ENCODE measurements at regions not wholly inside any gene's neighbourhood (a gene's known extent, or its start where the extent isn't known, plus 50 kb on each side); places are given as distances from the start of the nearest gene placed in this dataset.
A peak's percentile ranks its signal among the peaks of the same experiment; 100 is the strongest.
"Not testable (repeated sequence)": the region's sequence is repeated elsewhere in the genome, so short reads cannot be mapped to it uniquely, and the experiment has no call there.

DNA sequence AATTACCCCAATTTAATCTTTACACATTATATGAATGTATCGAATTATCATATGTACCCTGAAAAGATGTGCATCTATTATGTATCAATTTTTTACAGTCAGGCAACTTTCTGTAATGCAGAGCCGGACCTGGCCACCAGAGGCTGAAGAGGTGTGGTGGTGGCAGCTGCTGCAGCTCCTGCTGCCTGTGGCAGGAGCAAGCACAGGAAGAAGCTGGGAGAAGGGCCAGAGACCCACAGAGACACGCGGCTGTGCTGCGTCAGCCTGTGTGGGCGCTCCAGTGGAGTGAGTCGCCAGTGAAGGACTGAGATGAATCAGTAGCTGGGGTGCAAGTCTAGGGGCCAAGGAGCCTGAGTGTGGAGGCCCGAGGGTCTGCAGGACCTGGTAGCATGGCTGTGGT, 74.3 kb upstream of the COG2 start:
- Histone ChIP-seq H3K9me3 (ENCODE audit: control insufficient read depth in 1 of 2, insufficient read depth in 1 of 2, low read depth in 1 of 2, low read length in 2 of 2) (no peaks in the 10 kb centered on the region), H3K9me2 (ENCODE audit: insufficient read depth) (no peaks in the 10 kb centered on the region), H3K4me3 (replicated peaks in 1 of 2; ENCODE audit: low read depth in 1 of 2, low read length in 2 of 2) (no peak overlapping the region), H3K9ac (ENCODE audit: low read length) (no peak overlapping the region), H3K27ac (ENCODE audit: low read depth, low read length) (no peak overlapping the region), H2AFZ (ENCODE audit: low read depth, low read length, poor library complexity, severe bottlenecking) (no peak overlapping the region), H3K36me3 (ENCODE audit: control insufficient read depth in 1 of 2, insufficient read depth in 2 of 2, low read length in 2 of 2) (no peaks in the 10 kb centered on the region), H4K20me1 (ENCODE audit: insufficient read depth) (no peaks in the 10 kb centered on the region), H3K4me1 (ENCODE audit: control insufficient read depth in 1 of 2, insufficient read depth in 2 of 2, low read length in 2 of 2) (peaks cover 0 to 7% of the 10 kb centered on the region in 2 experiments; a peak in 1 of 4 replicates), H3K27me3 (ENCODE audit: insufficient read depth, low read length) (peaks cover 28% of the 10 kb centered on the region), H3K4me2 (ENCODE audit: low read length) (peak overlapping the region; percentile 49), H3K79me2 (ENCODE audit: insufficient read depth, low read length) (no peaks in the 10 kb centered on the region)
- intact Hi-C loops (cut with micrococcal nuclease) = no loop called here
- DNase-seq (ENCODE audit: low read depth, low spot score) (peak; percentile 13), ATAC-seq (peak; percentile 98)
- ChIA-PET POLR2A (no interaction called here), RAD21 (ENCODE audit: low non-redundant PET in 1 of 2, low total read pairs in 2 of 2, uncharacterized antibody in 2 of 2, unreplicated experiment in 2 of 2) (no interaction called here), CTCF (interaction anchor here (0.7 kb wide), 1 partner anchor 27 kb away, joined by 3 read pairs; no protein-coding TSS in a partner anchor)
- no peak for TF ChIP-seq EZH2phosphoT487 (IDR thresholded peaks at IDR 0.05; ENCODE audit: borderline replicate concordance)
- TF ChIP-seq RAD21 (IDR thresholded peaks at IDR 0.05; ENCODE audit: low read depth) = peak; percentile 35
- TF ChIP-seq, protein P1, sequence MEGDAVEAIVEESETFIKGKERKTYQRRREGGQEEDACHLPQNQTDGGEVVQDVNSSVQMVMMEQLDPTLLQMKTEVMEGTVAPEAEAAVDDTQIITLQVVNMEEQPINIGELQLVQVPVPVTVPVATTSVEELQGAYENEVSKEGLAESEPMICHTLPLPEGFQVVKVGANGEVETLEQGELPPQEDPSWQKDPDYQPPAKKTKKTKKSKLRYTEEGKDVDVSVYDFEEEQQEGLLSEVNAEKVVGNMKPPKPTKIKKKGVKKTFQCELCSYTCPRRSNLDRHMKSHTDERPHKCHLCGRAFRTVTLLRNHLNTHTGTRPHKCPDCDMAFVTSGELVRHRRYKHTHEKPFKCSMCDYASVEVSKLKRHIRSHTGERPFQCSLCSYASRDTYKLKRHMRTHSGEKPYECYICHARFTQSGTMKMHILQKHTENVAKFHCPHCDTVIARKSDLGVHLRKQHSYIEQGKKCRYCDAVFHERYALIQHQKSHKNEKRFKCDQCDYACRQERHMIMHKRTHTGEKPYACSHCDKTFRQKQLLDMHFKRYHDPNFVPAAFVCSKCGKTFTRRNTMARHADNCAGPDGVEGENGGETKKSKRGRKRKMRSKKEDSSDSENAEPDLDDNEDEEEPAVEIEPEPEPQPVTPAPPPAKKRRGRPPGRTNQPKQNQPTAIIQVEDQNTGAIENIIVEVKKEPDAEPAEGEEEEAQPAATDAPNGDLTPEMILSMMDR (IDR thresholded peaks at IDR 0.05 in 2 of 3, conservative IDR thresholded peaks at IDR 0.05 in 1 of 3; ENCODE audit: borderline replicate concordance in 1 of 3, insufficient read depth in 1 of 3, low read depth in 2 of 3, low read length in 2 of 3) = peak; percentile 14 to 64 (median 61); a peak in 4 of 6 replicates
- TF ChIP-seq EZH2 (IDR thresholded peaks at IDR 0.05) = no peak
- BruUV-seq (replicated peaks) = no TSS peak

DNA sequence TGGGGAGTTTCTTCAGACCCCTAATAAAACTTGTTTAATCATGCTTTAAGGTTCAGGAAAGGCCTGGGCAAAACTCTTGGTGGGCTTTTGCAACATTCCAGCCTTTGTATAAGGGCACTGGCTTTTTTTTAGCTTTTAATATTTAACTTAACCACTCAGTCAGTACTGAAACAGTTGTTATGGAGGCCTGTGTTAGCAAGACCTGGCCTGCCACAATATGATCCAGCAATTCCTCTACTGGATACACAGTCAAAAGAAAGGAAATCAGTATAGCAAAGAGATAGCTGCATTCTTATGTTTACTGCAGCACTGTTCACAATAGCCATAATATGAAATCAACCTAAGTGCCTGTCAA, 75.1 kb upstream of the COG2 start:
- Histone ChIP-seq H3K27ac (ENCODE audit: low read depth, low read length) (no peak overlapping the region), H3K9me3 (ENCODE audit: control insufficient read depth in 1 of 2, insufficient read depth in 1 of 2, low read depth in 1 of 2, low read length in 2 of 2) (no peaks in the 10 kb centered on the region), H3K36me3 (ENCODE audit: control insufficient read depth in 1 of 2, insufficient read depth in 2 of 2, low read length in 2 of 2) (no peaks in the 10 kb centered on the region), H3K4me2 (ENCODE audit: low read length) (no peak overlapping the region), H3K9ac (ENCODE audit: low read length) (no peak overlapping the region), H3K4me3 (replicated peaks in 1 of 2; ENCODE audit: low read depth in 1 of 2, low read length in 2 of 2) (no peak overlapping the region), H3K4me1 (ENCODE audit: control insufficient read depth in 1 of 2, insufficient read depth in 2 of 2, low read length in 2 of 2) (peaks cover 0 to 7% of the 10 kb centered on the region in 2 experiments; a peak in 1 of 4 replicates), H3K9me2 (ENCODE audit: insufficient read depth) (no peaks in the 10 kb centered on the region), H2AFZ (ENCODE audit: low read depth, low read length, poor library complexity, severe bottlenecking) (no peak overlapping the region), H3K79me2 (ENCODE audit: insufficient read depth, low read length) (no peaks in the 10 kb centered on the region), H4K20me1 (ENCODE audit: insufficient read depth) (no peaks in the 10 kb centered on the region), H3K27me3 (ENCODE audit: insufficient read depth, low read length) (peaks cover 28% of the 10 kb centered on the region)
- POLR2A ChIA-PET = no interaction called here
- BruUV-seq (replicated peaks) = no TSS peak
- DNase-seq (ENCODE audit: low read depth, low spot score) (no peak), ATAC-seq (no peak)
- intact Hi-C loops (cut with micrococcal nuclease) = no loop called here
- TF ChIP-seq RAD21 (IDR thresholded peaks at IDR 0.05; ENCODE audit: low read depth) (no peak), EZH2 (IDR thresholded peaks at IDR 0.05) (no peak)
- TF ChIP-seq, protein P2, sequence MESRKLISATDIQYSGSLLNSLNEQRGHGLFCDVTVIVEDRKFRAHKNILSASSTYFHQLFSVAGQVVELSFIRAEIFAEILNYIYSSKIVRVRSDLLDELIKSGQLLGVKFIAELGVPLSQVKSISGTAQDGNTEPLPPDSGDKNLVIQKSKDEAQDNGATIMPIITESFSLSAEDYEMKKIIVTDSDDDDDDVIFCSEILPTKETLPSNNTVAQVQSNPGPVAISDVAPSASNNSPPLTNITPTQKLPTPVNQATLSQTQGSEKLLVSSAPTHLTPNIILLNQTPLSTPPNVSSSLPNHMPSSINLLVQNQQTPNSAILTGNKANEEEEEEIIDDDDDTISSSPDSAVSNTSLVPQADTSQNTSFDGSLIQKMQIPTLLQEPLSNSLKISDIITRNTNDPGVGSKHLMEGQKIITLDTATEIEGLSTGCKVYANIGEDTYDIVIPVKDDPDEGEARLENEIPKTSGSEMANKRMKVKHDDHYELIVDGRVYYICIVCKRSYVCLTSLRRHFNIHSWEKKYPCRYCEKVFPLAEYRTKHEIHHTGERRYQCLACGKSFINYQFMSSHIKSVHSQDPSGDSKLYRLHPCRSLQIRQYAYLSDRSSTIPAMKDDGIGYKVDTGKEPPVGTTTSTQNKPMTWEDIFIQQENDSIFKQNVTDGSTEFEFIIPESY (IDR thresholded peaks at IDR 0.05; ENCODE audit: extremely low read depth, insufficient replicate concordance, low read length) = no peak
- RAD21 ChIA-PET (ENCODE audit: low non-redundant PET in 1 of 2, low total read pairs in 2 of 2, uncharacterized antibody in 2 of 2, unreplicated experiment in 2 of 2) = no interaction called here
- CTCF ChIA-PET = no interaction called here

DNA sequence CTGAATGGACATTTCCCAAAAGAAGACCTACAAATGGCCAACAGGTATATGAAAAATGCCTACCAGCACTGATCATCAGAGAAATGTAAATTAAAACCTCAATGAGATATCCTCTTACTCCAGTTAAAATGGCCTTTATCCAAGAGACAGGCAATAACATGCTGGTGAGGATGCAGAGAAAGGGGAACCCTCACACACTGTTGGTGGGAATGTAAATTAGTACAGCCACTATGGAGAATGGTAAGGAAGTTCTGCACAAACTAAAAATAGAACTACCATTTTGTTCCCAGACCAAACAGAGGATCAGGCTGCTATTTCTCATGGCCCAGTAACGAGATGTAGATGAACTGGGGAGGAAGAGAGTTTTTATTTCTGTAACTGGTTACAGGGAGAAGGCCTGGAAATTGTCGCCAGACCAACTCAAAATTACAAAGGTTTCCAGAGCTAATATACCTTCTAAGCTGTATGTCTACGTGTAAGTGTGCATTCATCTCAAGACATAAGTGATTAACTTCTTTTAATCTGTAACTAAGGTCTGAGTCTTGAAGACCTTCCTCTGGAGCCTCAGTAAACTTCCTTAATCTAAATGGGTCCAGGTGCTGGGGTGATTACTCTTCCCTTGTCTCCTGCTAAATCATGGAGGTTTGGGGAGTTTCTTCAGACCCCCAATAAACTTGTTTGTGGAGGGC, 75.6 kb upstream of the COG2 start:
- ATAC-seq; intact Hi-C loops (cut with micrococcal nuclease); H3K4me2 ChIP-seq (ENCODE audit: low read length); H3K9me2 ChIP-seq (ENCODE audit: insufficient read depth); H3K9me3 ChIP-seq (ENCODE audit: control insufficient read depth in 1 of 2, insufficient read depth in 1 of 2, low read depth in 1 of 2, low read length in 2 of 2); H2AFZ ChIP-seq (ENCODE audit: low read depth, low read length, poor library complexity, severe bottlenecking); DNase-seq (ENCODE audit: low read depth, low spot score); RAD21 ChIA-PET (ENCODE audit: low non-redundant PET in 1 of 2, low total read pairs in 2 of 2, uncharacterized antibody in 2 of 2, unreplicated experiment in 2 of 2); H3K4me3 ChIP-seq (replicated peaks in 1 of 2; ENCODE audit: low read depth in 1 of 2, low read length in 2 of 2); POLR2A ChIA-PET; H3K27ac ChIP-seq (ENCODE audit: low read depth, low read length); H3K4me1 ChIP-seq (ENCODE audit: control insufficient read depth in 1 of 2, insufficient read depth in 2 of 2, low read length in 2 of 2); H3K36me3 ChIP-seq (ENCODE audit: control insufficient read depth in 1 of 2, insufficient read depth in 2 of 2, low read length in 2 of 2); H4K20me1 ChIP-seq (ENCODE audit: insufficient read depth); H3K9ac ChIP-seq (ENCODE audit: low read length); BruUV-seq (replicated peaks); H3K79me2 ChIP-seq (ENCODE audit: insufficient read depth, low read length); CTCF ChIA-PET: not testable (repeated sequence)
- H3K27me3 ChIP-seq (ENCODE audit: insufficient read depth, low read length) = peaks cover 33% of the 10 kb centered on the region
